Ishikawa (cell line): ENCODE measurements at regions not wholly inside any gene's neighbourhood (a gene's known extent, or its start where the extent isn't known, plus 50 kb on each side); places are given as distances from the start of the nearest gene placed in this dataset.

Experiments
- CEBPB ChIP-seq: IDR thresholded peaks from 2 replicates; pipeline ENCODE4 v1.6.1; 2012
- CREB1 ChIP-seq: IDR thresholded peaks from 2 replicates; pipeline ENCODE4 v1.6.1; 2012; ENCODE audit warnings: low read depth
- EGR1 ChIP-seq: IDR thresholded peaks from 2 replicates; pipeline ENCODE4 v1.6.1; 2012
- EP300 ChIP-seq: IDR thresholded peaks from 2 replicates; pipeline ENCODE4 v1.6.1; 2012; ENCODE audit warnings: borderline replicate concordance
- FOXM1 ChIP-seq: IDR thresholded peaks from 2 replicates; pipeline ENCODE4 v1.6.1; 2012; ENCODE audit warnings: low read depth, borderline replicate concordance
- MAX ChIP-seq: IDR thresholded peaks from 2 replicates; pipeline ENCODE4 v1.6.1; 2012
- NFIC ChIP-seq: IDR thresholded peaks from 2 replicates; pipeline ENCODE4 v1.6.1; 2012
- RAD21 ChIP-seq: IDR thresholded peaks from 2 replicates; pipeline ENCODE4 v1.6.1; 2012; ENCODE audit warnings: low read depth
- REST ChIP-seq: IDR thresholded peaks from 2 replicates; pipeline ENCODE4 v1.6.1; 2012; ENCODE audit warnings: low read depth, mild to moderate bottlenecking
- TAF1 ChIP-seq: IDR thresholded peaks from 2 replicates; pipeline ENCODE4 v1.6.1; 2012; ENCODE audit warnings: low read depth, mild to moderate bottlenecking
- TCF12 ChIP-seq: IDR thresholded peaks from 2 replicates; pipeline ENCODE4 v1.6.1; 2012; ENCODE audit warnings: low read depth
- TEAD4 ChIP-seq: IDR thresholded peaks from 2 replicates; pipeline ENCODE4 v1.6.1; 2012
- USF1 ChIP-seq: IDR thresholded peaks from 2 replicates; pipeline ENCODE4 v1.6.1; 2012
- YY1 ChIP-seq: IDR thresholded peaks from 2 replicates; pipeline ENCODE4 v1.6.1; 2012; ENCODE audit warnings: low read depth
- ZBTB7A ChIP-seq: IDR thresholded peaks from 2 replicates; pipeline ENCODE4 v1.6.1; 2012; ENCODE audit warnings: low read depth

- TF ChIP-seq EP300 = no peak
- no peak for TF ChIP-seq USF1
- TF ChIP-seq EGR1 = no peak
- no peak for TF ChIP-seq NFIC
- no peak for TF ChIP-seq YY1
- no peak for TF ChIP-seq FOXM1
- no peak for TF ChIP-seq TEAD4
- no peak for TF ChIP-seq ZBTB7A
- no peak for TF ChIP-seq CREB1
- no peak for TF ChIP-seq RAD21
- TF ChIP-seq TAF1 = no peak
Observed at GRCh38 chr5:82684165-82684564, 393.0 kb downstream of the TMEM167A start.

GRCh38 chr5:82679660-82680059 lies 397.5 kb downstream of the TMEM167A start:
- TF ChIP-seq YY1 (no peak), NFIC (no peak), TCF12 (no peak), ZBTB7A (no peak), EP300 (no peak), USF1 (no peak)

- TF ChIP-seq EP300 (no peak), FOXM1 (no peak), REST (no peak), USF1 (no peak), RAD21 (no peak), NFIC (no peak), TEAD4 (no peak), TAF1 (no peak), CEBPB (no peak), CREB1 (no peak), TCF12 (no peak)
Observed at GRCh38 chr5:82676661-82677060, 398.5 kb upstream of the RPS23 start.

GRCh38 chr5:82674671-82675070 lies 396.5 kb upstream of the RPS23 start:
- no peak for TF ChIP-seq TEAD4
- no peak for TF ChIP-seq NFIC
- TF ChIP-seq CEBPB = no peak
- no peak for TF ChIP-seq TAF1
- no peak for TF ChIP-seq TCF12
- TF ChIP-seq YY1 = no peak
- TF ChIP-seq EP300 = no peak
- no peak for TF ChIP-seq CREB1
- TF ChIP-seq RAD21 = no peak
- TF ChIP-seq EGR1 = no peak
- no peak for TF ChIP-seq REST
- TF ChIP-seq USF1 = no peak
- no peak for TF ChIP-seq ZBTB7A
- TF ChIP-seq FOXM1 = no peak
- no peak for TF ChIP-seq MAX

- no peak for TF ChIP-seq CREB1
- no peak for TF ChIP-seq ZBTB7A
- no peak for TF ChIP-seq REST
- no peak for TF ChIP-seq EP300
- TF ChIP-seq TAF1 = no peak
- no peak for TF ChIP-seq EGR1
- no peak for TF ChIP-seq CEBPB
- no peak for TF ChIP-seq USF1
- no peak for TF ChIP-seq RAD21
- no peak for TF ChIP-seq FOXM1
- TF ChIP-seq TCF12 = no peak
- no peak for TF ChIP-seq MAX
- TF ChIP-seq TEAD4 = no peak
- TF ChIP-seq NFIC = no peak
- no peak for TF ChIP-seq YY1
Observed at GRCh38 chr5:82673057-82673809, 395.1 kb upstream of the RPS23 start.
